Transverse colon (tissue), 4 donors: ENCODE measurements at regions not wholly inside any gene's neighbourhood (a gene's known extent, or its start where the extent isn't known, plus 50 kb on each side); places are given as distances from the start of the nearest gene placed in this dataset.

Source experiments
- DNase-seq: peaks from one replicate; pipeline ENCODE4 v3.0.0-alpha.2; 2019
- H3K27ac ChIP-seq, 4 donors: fragments of 200-600 bp; sonication (generic); 2 replicates each; pipeline ENCODE4 v1.5.1; 2016 to 2018; ENCODE audit warnings: inconsistent platforms in 4 of 4
- H3K27me3 ChIP-seq: fragments of 200-600 bp; sonication (generic); 2 replicates; pipeline ENCODE4 v1.5.1; 2017; ENCODE audit warnings: inconsistent platforms
- H3K36me3 ChIP-seq, 4 donors: fragments of 200-600 bp; sonication (generic); 2 replicates each; pipeline ENCODE4 v1.5.1; 2017 to 2019; ENCODE audit warnings: inconsistent platforms in 4 of 4
- H3K4me1 ChIP-seq, 4 donors: fragments of 200-600 bp; sonication (generic); 2 replicates each; pipeline ENCODE4 v1.5.1; 2017 to 2020; ENCODE audit warnings: inconsistent platforms in 4 of 4
- H3K4me3 ChIP-seq, 4 donors: fragments of 200-600 bp; sonication (generic); 1 replicate in 1 of 4; 2 replicates in 3 of 4; pipeline versions ENCODE4 v1.5.1 to v1.6.1; 2017 to 2019; ENCODE audit warnings: inconsistent platforms in 4 of 4
- H3K9me3 ChIP-seq, 2 donors: fragments of 200-600 bp; sonication (generic); 2 replicates each; pipeline ENCODE4 v1.5.1; 2017 to 2019; ENCODE audit warnings: inconsistent platforms in 2 of 2
- EP300 ChIP-seq: sonication (generic); formaldehyde crosslinking; IDR thresholded peaks from one replicate; pipeline ENCODE4 v1.6.1; 2017; ENCODE audit warnings: antibody characterized with exemption, low read depth
- POLR2A ChIP-seq: fragments of 450-650 bp; IDR thresholded peaks from one replicate; pipeline ENCODE4 v1.6.1; 2016; ENCODE audit warnings: antibody characterized with exemption, mild to moderate bottlenecking, moderate library complexity
- POLR2AphosphoS5 ChIP-seq, 3 donors: sonication (generic); formaldehyde crosslinking; IDR thresholded peaks; one replicate each; pipeline ENCODE4 v1.6.1; 2016; ENCODE audit warnings: antibody characterized with exemption in 3 of 3
- WGBS, 2 donors: methylation state at CpG; one replicate each; pipeline ENCODE4 v1.1.5; 2018; ENCODE audit warnings: low coverage in 1 of 2; 5-methylcytosine and 5-hydroxymethylcytosine counted together
- in situ Hi-C, 4 donors: fragments of 200-750 bp; cut with MboI; loops; one replicate each; pipeline versions ENCODE4 v1.15.0 to v1.15.1; 2017; ENCODE audit warnings: low sequenced_read_pairs in 3 of 4, low pct_ligation_motif_present in 1 of 4, low pct_unique_long_range_greater_than_20kb in 1 of 4
- intact Hi-C: fragments of 100-400 bp; cut with DNase I; formaldehyde crosslinking; loops from one replicate; pipeline ENCODE4 v1.15.1; 2023; ENCODE audit warnings: low total_unique reads
- TF ChIP-seq, protein P1 (sequence below), 5 experiments: fragments of 200-600 bp in 3 of 5; fragments of 450-650 bp in 2 of 5; sonication (generic) in 3 of 5; IDR thresholded peaks; 1 replicate in 2 of 5; 2 replicates in 3 of 5; pipeline ENCODE4 v1.5.1; 2016 to 2017; ENCODE audit warnings: antibody characterized with exemption in 5 of 5, inconsistent platforms in 3 of 5, mild to moderate bottlenecking in 2 of 5, moderate library complexity in 1 of 5

DNA sequence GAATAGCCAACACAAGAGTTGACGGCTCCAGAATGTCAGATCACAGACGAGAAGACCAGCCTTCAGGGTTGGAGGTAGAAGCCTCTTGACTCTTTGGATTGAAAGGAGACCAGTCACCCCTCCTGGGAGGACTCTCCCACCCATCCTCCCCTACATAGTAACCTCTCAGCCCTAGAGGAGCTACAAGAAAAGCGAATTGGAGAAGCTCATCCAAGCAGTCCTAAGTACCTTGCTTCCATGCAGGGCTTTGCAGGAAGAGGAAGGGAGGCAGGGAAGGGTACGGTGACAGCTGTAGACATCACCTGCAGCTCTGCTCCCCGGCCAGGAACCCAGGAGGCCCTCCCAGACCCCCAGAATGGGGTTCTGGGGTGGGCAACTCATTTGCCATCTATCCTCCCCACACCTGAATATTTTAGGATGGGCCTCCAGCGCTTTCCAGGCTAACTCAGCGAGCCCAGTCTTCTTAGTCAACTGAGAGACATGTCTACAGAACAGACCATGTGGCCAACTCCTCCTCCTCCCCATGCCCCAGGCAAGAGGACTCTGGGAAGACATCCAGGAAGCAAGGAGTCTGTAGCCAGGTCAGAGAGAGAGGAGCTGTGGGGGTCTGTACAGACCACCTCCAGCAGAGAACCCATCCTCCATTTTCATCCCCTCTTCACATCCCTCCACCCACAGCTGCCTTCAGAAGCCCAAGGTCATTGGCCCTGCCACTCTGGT, 55.6 kb upstream of the LBX1 start:
- Histone ChIP-seq H3K27ac (no peak overlapping the region), H3K27me3 (peaks cover 89% of the 10 kb centered on the region), H3K36me3 (no peaks in the 10 kb centered on the region), H3K4me3 (no peak overlapping the region), H3K9me3 (no peaks in the 10 kb centered on the region), H3K4me1 (peaks cover 0 to 7% (median 0%) of the 10 kb centered on the region in 4 donors)
- TF ChIP-seq, protein P1, sequence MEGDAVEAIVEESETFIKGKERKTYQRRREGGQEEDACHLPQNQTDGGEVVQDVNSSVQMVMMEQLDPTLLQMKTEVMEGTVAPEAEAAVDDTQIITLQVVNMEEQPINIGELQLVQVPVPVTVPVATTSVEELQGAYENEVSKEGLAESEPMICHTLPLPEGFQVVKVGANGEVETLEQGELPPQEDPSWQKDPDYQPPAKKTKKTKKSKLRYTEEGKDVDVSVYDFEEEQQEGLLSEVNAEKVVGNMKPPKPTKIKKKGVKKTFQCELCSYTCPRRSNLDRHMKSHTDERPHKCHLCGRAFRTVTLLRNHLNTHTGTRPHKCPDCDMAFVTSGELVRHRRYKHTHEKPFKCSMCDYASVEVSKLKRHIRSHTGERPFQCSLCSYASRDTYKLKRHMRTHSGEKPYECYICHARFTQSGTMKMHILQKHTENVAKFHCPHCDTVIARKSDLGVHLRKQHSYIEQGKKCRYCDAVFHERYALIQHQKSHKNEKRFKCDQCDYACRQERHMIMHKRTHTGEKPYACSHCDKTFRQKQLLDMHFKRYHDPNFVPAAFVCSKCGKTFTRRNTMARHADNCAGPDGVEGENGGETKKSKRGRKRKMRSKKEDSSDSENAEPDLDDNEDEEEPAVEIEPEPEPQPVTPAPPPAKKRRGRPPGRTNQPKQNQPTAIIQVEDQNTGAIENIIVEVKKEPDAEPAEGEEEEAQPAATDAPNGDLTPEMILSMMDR (IDR thresholded peaks at IDR 0.05), result no peak
- TF ChIP-seq POLR2A (no peak), POLR2AphosphoS5 (IDR thresholded peaks at IDR 0.05) (no peak), EP300 (no peak)
- in situ Hi-C loops (loop anchor here in 2 of 4 donors (25.0 kb wide), 2 partner anchors 152 to 277 kb away; no protein-coding TSS in a partner anchor), intact Hi-C loops (no loop called here)
- 58% methylated on average over 7 of the region's 7 CpGs; no CpG with 5 or more reads in 1 of the 2 donors for whole genome bisulfite sequencing, 2 donors
- no peak for DNase-seq

DNA sequence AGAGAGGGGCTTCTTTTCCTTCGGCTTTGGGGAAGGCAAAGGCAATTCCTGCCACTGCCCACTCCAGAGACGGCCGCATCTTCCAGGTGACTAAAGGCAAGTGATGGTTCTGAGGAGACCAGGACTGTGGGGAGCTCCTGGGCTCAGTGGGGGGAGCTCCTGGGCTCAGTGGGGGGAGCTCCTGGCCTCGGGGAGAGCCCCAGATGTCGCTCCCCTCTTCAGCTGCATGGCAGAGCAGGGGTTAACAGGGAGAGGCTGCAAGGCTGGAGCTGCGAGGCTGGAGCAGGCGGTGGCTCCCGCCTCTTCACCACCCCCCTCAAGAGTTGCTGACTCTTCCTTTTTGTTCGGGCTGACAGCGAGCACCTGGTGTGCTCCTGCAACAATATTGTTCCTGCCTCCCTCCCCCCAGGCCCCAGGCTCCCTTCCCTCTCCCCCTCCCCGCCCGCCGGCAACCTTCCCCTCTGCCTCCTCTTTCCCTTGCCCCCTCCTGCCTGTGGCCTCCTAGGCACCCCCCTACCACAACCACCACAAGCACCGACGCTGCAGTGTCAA, 56.3 kb upstream of the LBX1 start:
- no peak for DNase-seq
- H3K4me1 ChIP-seq, result peaks cover 0 to 7% (median 0%) of the 10 kb centered on the region in 4 donors
- no peak overlapping the region for H3K27ac ChIP-seq
- H3K9me3 ChIP-seq, result no peaks in the 10 kb centered on the region
- H3K4me3 ChIP-seq, result no peak overlapping the region
- peaks cover 96% of the 10 kb centered on the region for H3K27me3 ChIP-seq
- WGBS, 2 donors, result 25 to 27% methylated on average over 3 to 14 of the region's 15 CpGs
- intact Hi-C loops (no loop called here), in situ Hi-C loops (loop anchor here in 2 of 4 donors (25.0 kb wide), 2 partner anchors 152 to 277 kb away; no protein-coding TSS in a partner anchor)
- TF ChIP-seq POLR2A (no peak), EP300 (no peak), POLR2AphosphoS5 (IDR thresholded peaks at IDR 0.05) (no peak)
- TF ChIP-seq, protein P1 (IDR thresholded peaks at IDR 0.05), result no peak
- no peaks in the 10 kb centered on the region for H3K36me3 ChIP-seq

GRCh38 chr10:101286248-101287046, 57.2 kb upstream of the LBX1 start:
- intact Hi-C loops, result no loop called here
- Histone ChIP-seq H3K36me3 (no peaks in the 10 kb centered on the region), H3K27ac (no peak overlapping the region)

More at GRCh38 chr10:101286248-101287046, 57.2 kb upstream of the LBX1 start:
- no peak for DNase-seq
- H3K4me3 ChIP-seq, result no peak overlapping the region
- no peaks in the 10 kb centered on the region for H3K9me3 ChIP-seq
- TF ChIP-seq POLR2AphosphoS5 (IDR thresholded peaks at IDR 0.05), result no peak
- TF ChIP-seq, protein P1 (IDR thresholded peaks at IDR 0.05), result no peak
- no peak for TF ChIP-seq POLR2A
- TF ChIP-seq EP300, result no peak
- 59 to 67% methylated on average over 4 to 12 of the region's 12 CpGs for WGBS, 2 donors
- peaks cover 98% of the 10 kb centered on the region for H3K27me3 ChIP-seq
- peaks cover 2 to 10% (median 3%) of the 10 kb centered on the region in 4 donors for H3K4me1 ChIP-seq
- in situ Hi-C loops, result loop anchor here in 2 of 4 donors (25.0 kb wide), 2 partner anchors 151 to 276 kb away; no protein-coding TSS in a partner anchor
